Renal pelvis (tissue), 1 donor: ENCODE measurements at regions not wholly inside any gene's neighbourhood (a gene's known extent, or its start where the extent isn't known, plus 50 kb on each side); places are given as distances from the start of the nearest gene placed in this dataset.

Source experiments
- DNase-seq: peaks from one replicate; pipeline ENCODE4 v3.0.0-alpha.2; 2013

- no peak for DNase-seq
These were observed 248.1 kb upstream of the FOXQ1 start for GRCh38 chr6:1063671-1064355.

- DNase-seq, result no peak
These were observed 248.9 kb upstream of the FOXQ1 start for GRCh38 chr6:1062786-1063545.

- no peak for DNase-seq
These were observed 252.3 kb upstream of the FOXQ1 start for GRCh38 chr6:1059596-1059995.

- DNase-seq, result no peak
These were observed 254.3 kb upstream of the FOXQ1 start for GRCh38 chr6:1057490-1058135.

GRCh38 chr6:1055015-1055921 is 256.6 kb upstream of the FOXQ1 start:
- DNase-seq, result no peak

GRCh38 chr6:1054653-1055014 is 257.3 kb upstream of the FOXQ1 start:
- DNase-seq, result no peak

- no peak for DNase-seq
These were observed 258.3 kb upstream of the FOXQ1 start for GRCh38 chr6:1053586-1053985.

GRCh38 chr6:1052262-1052661 is 259.6 kb upstream of the FOXQ1 start:
- no peak for DNase-seq

- DNase-seq, result no peak
These were observed 262.0 kb upstream of the FOXQ1 start for GRCh38 chr6:1049900-1050299.

- no peak for DNase-seq
These were observed 262.7 kb upstream of the FOXQ1 start for GRCh38 chr6:1049170-1049569.

- peak; percentile 28 for DNase-seq
These were observed 263.8 kb upstream of the FOXQ1 start for GRCh38 chr6:1047981-1048541.

- no peak for DNase-seq
These were observed 266.7 kb upstream of the FOXQ1 start for GRCh38 chr6:1045239-1045638.

- DNase-seq, result no peak
These were observed 267.7 kb upstream of the FOXQ1 start for GRCh38 chr6:1044040-1044836.

GRCh38 chr6:1043458-1043836 is 268.5 kb upstream of the FOXQ1 start:
- no peak for DNase-seq

- DNase-seq, result no peak
These were observed 269.1 kb upstream of the FOXQ1 start for GRCh38 chr6:1042583-1043457.

GRCh38 chr6:1040393-1040792 is 271.5 kb upstream of the FOXQ1 start:
- no peak for DNase-seq

- no peak for DNase-seq
These were observed 272.2 kb upstream of the FOXQ1 start for GRCh38 chr6:1039746-1040145.

- DNase-seq, result no peak
These were observed 272.7 kb upstream of the FOXQ1 start for GRCh38 chr6:1039191-1039590.

- DNase-seq, result no peak
These were observed 274.3 kb upstream of the FOXQ1 start for GRCh38 chr6:1037430-1038202.
